Stomach (tissue), 8 donors: ENCODE measurements at regions not wholly inside any gene's neighbourhood (a gene's known extent, or its start where the extent isn't known, plus 50 kb on each side); places are given as distances from the start of the nearest gene placed in this dataset.
A peak's percentile ranks its signal among the peaks of the same experiment; 100 is the strongest.

Source experiments
- DNase-seq, 2 donors: peaks; one replicate each; pipeline versions ENCODE4 v3.0.0 to v3.0.0-alpha.2; 2013 to 2019
- H3K27ac ChIP-seq, 5 donors: fragments of 200-600 bp in 4 of 5; sonication (generic) in 4 of 5; one replicate each; pipeline ENCODE4 v1.5.1; 2013 to 2019; ENCODE audit warnings: mild to moderate bottlenecking in 1 of 5, moderate library complexity in 1 of 5
- H3K27me3 ChIP-seq, 3 donors: fragments of 200-600 bp; sonication (generic); one replicate each; pipeline ENCODE4 v1.5.1; 2017 to 2019; ENCODE audit warnings: mixed run types in 1 of 3
- H3K36me3 ChIP-seq, 4 donors: fragments of 200-600 bp; sonication (generic); 1 replicate in 3 of 4; 2 replicates in 1 of 4; pipeline ENCODE4 v1.5.1; 2016 to 2019
- H3K4me1 ChIP-seq, 4 donors: fragments of 200-600 bp; sonication (generic); one replicate each; pipeline ENCODE4 v1.5.1; 2016 to 2019
- H3K4me3 ChIP-seq, 4 donors: fragments of 200-600 bp; sonication (generic) in 3 of 4; one replicate each; pipeline ENCODE4 v1.5.1; 2016 to 2019; ENCODE audit warnings: mild to moderate bottlenecking in 1 of 4
- H3K9me3 ChIP-seq, 4 donors: fragments of 200-600 bp; sonication (generic); one replicate each; pipeline ENCODE4 v1.5.1; 2016 to 2019
- EP300 ChIP-seq: sonication (generic); formaldehyde crosslinking; IDR thresholded peaks from one replicate; pipeline ENCODE4 v1.6.1; 2017; ENCODE audit warnings: antibody characterized with exemption
- POLR2A ChIP-seq, 4 donors: fragments of 450-650 bp; IDR thresholded peaks; one replicate each; pipeline ENCODE4 v1.6.1; 2016; ENCODE audit warnings: antibody characterized with exemption in 4 of 4, control low read depth in 2 of 4, mild to moderate bottlenecking in 1 of 4, moderate library complexity in 1 of 4
- POLR2AphosphoS5 ChIP-seq, 3 donors: sonication (generic); formaldehyde crosslinking; IDR thresholded peaks; one replicate each; pipeline ENCODE4 v1.6.1; 2016; ENCODE audit warnings: antibody characterized with exemption in 3 of 3
- WGBS, 5 donors: extraction: QIAGEN DNeasy Blood & Tissue Kit in 3 of 5; methylation state at CpG; one replicate each; pipeline versions ENCODE4 v1.1.5 to v1.1.7; 2013 to 2018; 5-methylcytosine and 5-hydroxymethylcytosine counted together
- intact Hi-C: fragments of 100-400 bp; cut with DNase I; formaldehyde crosslinking; loops from one replicate; pipeline ENCODE4 v1.15.1; 2023; ENCODE audit warnings: low total_unique reads
- TF ChIP-seq, protein P1 (sequence below), 7 experiments: fragments of 450-650 bp in 4 of 7; fragments of 200-600 bp in 3 of 7; sonication (generic) in 3 of 7; IDR thresholded peaks; one replicate each; pipeline ENCODE4 v1.5.1; 2016 to 2019; ENCODE audit warnings: antibody characterized with exemption in 7 of 7, control low read depth in 2 of 7, mild to moderate bottlenecking in 1 of 7
- donor health status: healthy with polysubstance abuse.
- donor health status: Bipolar disorder and iron deficiency.
- donor health status: healthy.

DNA sequence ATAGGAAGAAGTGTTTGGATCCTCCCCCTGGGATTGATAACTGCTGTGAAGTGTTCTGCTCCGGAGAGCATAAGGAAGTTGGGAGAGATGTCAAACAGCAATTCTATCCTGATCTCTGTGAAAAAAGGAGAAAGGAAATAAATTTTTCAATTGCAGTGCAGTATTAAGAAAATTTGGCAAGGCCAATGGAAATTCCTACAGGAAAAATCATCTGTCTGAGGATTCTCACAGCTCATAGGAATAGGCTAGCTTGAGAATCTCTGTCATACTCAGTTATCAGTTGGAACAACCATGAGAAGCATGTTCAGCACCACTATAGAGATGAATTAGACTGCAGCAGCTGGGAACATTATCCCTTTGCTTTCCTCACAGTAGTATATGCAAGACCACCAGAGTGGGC is 1238.9 kb upstream of the MIR17HG start:
- peaks cover 0 to 9% (median 3%) of the 10 kb centered on the region in 4 donors for H3K9me3 ChIP-seq
- H3K27me3 ChIP-seq, result no peaks in the 10 kb centered on the region
- peak in 1 of 2 donors; percentile 31 for DNase-seq
- intact Hi-C loops, result no loop called here
- 31 to 83% (median 61%) methylated on average over 1 of the region's 1 CpG for WGBS, 5 donors
- no peak for TF ChIP-seq POLR2AphosphoS5 (IDR thresholded peaks at IDR 0.05)
- no peak for TF ChIP-seq POLR2A (IDR thresholded peaks at IDR 0.05)
- TF ChIP-seq, protein P1, sequence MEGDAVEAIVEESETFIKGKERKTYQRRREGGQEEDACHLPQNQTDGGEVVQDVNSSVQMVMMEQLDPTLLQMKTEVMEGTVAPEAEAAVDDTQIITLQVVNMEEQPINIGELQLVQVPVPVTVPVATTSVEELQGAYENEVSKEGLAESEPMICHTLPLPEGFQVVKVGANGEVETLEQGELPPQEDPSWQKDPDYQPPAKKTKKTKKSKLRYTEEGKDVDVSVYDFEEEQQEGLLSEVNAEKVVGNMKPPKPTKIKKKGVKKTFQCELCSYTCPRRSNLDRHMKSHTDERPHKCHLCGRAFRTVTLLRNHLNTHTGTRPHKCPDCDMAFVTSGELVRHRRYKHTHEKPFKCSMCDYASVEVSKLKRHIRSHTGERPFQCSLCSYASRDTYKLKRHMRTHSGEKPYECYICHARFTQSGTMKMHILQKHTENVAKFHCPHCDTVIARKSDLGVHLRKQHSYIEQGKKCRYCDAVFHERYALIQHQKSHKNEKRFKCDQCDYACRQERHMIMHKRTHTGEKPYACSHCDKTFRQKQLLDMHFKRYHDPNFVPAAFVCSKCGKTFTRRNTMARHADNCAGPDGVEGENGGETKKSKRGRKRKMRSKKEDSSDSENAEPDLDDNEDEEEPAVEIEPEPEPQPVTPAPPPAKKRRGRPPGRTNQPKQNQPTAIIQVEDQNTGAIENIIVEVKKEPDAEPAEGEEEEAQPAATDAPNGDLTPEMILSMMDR (IDR thresholded peaks at IDR 0.05), result no peak
- no peak for TF ChIP-seq EP300
- no peaks in the 10 kb centered on the region for H3K4me1 ChIP-seq
- H3K4me3 ChIP-seq, result no peak overlapping the region
- no peaks in the 10 kb centered on the region for H3K36me3 ChIP-seq
- no peak overlapping the region for H3K27ac ChIP-seq

DNA sequence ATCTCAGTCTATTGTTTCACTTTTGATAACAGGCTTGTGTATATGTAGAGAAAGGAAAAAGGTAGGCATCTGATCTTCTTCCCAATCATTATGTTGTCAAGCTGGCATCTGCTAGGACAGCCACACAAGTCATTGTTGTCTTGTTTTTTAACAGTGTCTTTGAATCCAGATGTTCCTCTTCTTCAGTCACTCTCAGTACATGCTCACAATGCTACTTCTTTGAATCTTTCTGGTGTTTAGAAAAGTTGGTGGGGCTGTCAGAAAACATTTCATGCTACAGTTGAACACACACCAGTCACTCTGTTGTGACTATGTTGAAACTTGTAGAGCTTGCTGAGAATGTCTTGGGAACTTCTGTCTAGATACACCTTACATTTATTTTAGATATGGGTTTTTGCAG is 1231.4 kb upstream of the MIR17HG start:
- H3K27me3 ChIP-seq, result no peaks in the 10 kb centered on the region
- no peaks in the 10 kb centered on the region for H3K36me3 ChIP-seq
- peaks cover 0 to 6% (median 0%) of the 10 kb centered on the region in 4 donors for H3K9me3 ChIP-seq
- no peaks in the 10 kb centered on the region for H3K4me1 ChIP-seq
- no peak overlapping the region for H3K27ac ChIP-seq
- intact Hi-C loops, result no loop called here
- TF ChIP-seq, protein P1 (IDR thresholded peaks at IDR 0.05), result no peak
- TF ChIP-seq POLR2AphosphoS5 (IDR thresholded peaks at IDR 0.05), result no peak
- TF ChIP-seq EP300, result no peak
- TF ChIP-seq POLR2A (IDR thresholded peaks at IDR 0.05), result no peak
- no peak for DNase-seq
- H3K4me3 ChIP-seq, result no peak overlapping the region

DNA sequence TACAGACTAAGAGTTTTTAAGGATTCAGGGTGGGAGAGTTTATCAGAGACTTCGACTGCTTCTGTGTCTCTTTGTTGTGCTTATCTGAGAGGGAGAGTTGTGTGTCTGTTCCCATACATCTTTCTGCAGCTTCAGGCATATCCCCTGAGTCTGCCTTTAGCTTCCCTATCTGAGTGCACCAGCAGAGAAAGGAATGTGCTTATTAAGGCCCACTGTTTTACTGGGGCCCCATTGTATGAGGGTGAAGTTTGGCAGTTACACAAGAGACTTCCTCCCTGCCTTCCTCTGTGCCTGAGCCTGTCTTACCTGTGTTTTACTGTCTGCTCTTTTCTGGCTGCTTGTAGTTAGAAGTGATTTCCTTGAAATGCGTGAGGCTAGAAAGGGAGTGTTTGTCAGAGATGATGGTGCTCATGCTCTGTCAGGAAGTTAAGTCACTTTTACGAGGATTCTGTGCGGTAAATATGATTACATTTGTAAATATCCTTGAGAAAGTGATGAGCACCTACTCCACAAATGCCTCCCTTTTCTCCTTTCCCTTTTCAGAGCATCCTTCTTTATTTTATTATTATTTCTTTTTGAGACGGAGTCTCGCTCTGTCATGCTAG is 1228.9 kb upstream of the MIR17HG start:
- Histone ChIP-seq H3K27ac (no peak overlapping the region), H3K4me3 (no peak overlapping the region), H3K36me3 (no peaks in the 10 kb centered on the region), H3K9me3 (peaks cover 0 to 6% (median 0%) of the 10 kb centered on the region in 4 donors), H3K27me3 (no peaks in the 10 kb centered on the region), H3K4me1 (no peaks in the 10 kb centered on the region)
- 75 to 82% (median 79%) methylated on average over 6 of the region's 6 CpGs for WGBS, 5 donors
- TF ChIP-seq, protein P1 (IDR thresholded peaks at IDR 0.05), result no peak
- no peak for TF ChIP-seq EP300
- intact Hi-C loops, result no loop called here
- no peak for DNase-seq

DNA sequence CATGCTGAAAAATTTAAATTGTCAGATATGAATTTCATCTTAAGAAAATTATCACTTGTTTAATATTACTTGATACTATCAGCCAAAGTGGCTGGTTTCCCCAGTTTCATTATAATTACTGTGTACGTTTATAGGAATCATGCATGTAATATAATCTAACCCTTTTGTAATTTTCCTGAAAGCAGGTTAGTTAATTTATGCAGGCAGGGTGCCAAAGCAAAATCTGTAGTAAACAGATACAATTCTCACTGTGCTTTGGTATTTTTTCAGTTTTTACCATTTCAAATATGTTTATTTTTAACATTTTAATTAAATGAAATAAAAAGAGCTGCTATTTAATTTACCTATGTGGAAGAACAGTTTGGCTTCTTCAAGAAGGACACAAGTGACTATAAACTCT is 1227.5 kb upstream of the MIR17HG start:
- TF ChIP-seq POLR2AphosphoS5 (IDR thresholded peaks at IDR 0.05), result no peak
- TF ChIP-seq, protein P1 (IDR thresholded peaks at IDR 0.05), result no peak
- TF ChIP-seq EP300, result no peak
- no peak for TF ChIP-seq POLR2A (IDR thresholded peaks at IDR 0.05)
- Histone ChIP-seq H3K36me3 (no peaks in the 10 kb centered on the region), H3K9me3 (peaks cover 0 to 6% (median 0%) of the 10 kb centered on the region in 4 donors), H3K4me1 (no peaks in the 10 kb centered on the region), H3K4me3 (no peak overlapping the region), H3K27ac (no peak overlapping the region), H3K27me3 (no peaks in the 10 kb centered on the region)
- DNase-seq, result no peak
- intact Hi-C loops, result no loop called here
- 53 to 68% (median 58%) methylated on average over 1 of the region's 1 CpG for WGBS, 5 donors
